Hepatic stellate cell (primary cell): ENCODE measurements at regions not wholly inside any gene's neighbourhood (a gene's known extent, or its start where the extent isn't known, plus 50 kb on each side); places are given as distances from the start of the nearest gene placed in this dataset.

Experiments
- DNase-seq: peaks from one replicate; pipeline ENCODE4 v3.0.0; 2011; ENCODE audit warnings: low spot score

- DNase-seq: no peak
These were observed 1038.3 kb downstream of the BCL11B start for GRCh38 chr14:98233656-98234055.

DNA sequence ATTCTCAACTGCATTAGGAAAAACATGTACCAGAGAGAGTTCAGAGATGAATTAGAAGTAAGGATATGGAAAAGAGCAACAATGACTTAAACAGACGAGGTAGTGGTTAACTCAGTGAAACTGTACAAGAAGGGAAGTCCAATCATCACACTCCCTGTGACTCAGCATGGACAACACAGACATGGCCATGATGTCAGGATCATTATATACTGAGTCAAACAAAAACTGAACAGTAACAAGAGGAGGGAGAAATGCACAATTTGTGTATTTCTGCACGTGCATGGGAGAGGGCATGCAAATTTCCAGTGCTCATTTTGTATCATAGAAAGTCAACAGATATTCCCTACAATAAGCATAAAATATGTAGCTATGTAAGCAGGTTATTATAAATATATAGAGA lies 1037.8 kb downstream of the BCL11B start:
- no peak for DNase-seq

DNA sequence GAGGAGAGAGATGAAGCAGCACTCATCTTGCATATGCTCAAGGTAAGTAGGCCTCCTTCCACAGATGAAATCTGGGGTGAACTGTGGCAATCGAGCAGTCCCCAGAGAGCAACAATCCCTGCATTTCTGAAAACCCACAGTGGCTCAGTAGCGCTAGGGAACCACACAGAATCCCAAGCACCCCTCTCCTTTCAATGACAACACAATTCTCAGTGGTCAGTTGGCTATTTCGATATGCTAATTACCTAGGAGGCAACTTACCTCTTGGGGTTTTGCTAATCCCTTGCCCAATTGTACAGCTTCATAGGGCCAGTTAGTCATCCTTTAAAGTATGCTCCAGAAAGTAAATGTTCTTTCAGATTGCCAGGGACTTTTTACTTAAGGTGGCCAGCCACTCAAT lies 1035.7 kb downstream of the BCL11B start:
- no peak for DNase-seq

- no peak for DNase-seq
These were observed 1034.1 kb downstream of the BCL11B start for GRCh38 chr14:98237939-98238338.

GRCh38 chr14:98240376-98240775 lies 1031.6 kb downstream of the BCL11B start:
- DNase-seq: no peak

- DNase-seq: no peak
These were observed 1029.1 kb downstream of the BCL11B start for GRCh38 chr14:98242903-98243302.

GRCh38 chr14:98243332-98243731 lies 1028.7 kb downstream of the BCL11B start:
- DNase-seq: no peak

DNA sequence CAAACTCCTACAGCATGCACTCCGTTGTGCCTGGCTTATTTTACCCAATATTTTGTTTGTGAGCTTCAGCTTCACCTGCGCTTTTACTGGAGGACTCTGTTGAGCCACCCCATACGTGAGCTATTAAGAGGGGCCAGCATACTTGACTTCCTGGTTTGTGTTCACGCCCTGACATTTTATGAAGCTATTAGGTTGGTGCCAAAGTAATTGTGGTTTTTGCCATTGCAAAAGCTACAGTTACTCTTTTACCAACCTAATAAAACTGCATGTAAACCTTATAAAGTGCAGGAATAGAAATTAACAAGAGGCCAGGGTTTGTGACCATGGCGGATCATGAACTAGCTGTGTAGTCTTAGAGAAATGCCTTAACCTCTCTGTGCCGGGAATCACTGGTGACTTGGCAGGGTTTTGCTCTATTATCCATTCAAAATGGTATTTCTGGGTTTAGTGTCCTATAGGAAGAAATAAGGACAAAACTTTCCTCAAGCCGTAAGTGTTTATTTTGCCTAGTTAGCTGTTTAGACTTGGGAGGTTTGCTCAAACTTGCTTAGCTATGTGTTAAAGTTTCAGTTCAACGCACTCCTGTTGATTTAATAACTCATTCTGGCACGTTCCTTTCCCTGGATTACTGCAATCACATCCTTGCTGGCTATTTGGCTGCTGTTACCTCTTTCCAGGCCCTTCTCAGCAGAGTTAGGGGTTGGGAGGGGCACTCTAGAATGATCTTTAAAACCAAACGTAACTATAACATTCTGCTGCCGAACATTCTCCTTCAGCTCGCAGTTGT lies 1027.6 kb downstream of the BCL11B start:
- no peak for DNase-seq

DNA sequence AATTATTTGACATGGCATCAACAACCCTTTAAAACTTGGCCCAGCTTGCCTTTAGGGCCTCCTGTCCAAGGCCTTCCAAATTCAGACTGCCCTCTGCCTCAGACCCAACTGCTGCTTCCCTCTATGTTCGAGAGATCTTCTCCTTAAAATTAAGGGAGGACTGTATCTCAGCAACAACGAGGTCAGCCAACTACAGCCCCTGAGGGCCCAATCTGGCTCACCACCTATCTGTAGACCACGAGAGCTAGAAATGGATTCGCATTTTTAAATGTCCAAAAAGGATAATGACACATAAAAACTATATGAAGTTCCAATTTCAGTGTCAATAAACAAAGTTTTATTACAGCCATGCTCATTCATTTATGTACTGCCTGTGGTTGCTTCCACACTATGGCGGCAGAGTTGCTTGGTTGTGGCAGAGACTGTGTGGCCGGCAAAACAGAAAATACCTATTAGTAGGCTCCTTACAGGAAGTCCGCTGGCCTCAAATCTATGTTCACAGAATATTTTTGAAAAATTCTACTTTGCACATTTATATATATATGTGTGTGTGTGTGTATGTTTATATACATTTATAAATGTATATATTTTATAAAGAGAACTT lies 1026.9 kb downstream of the BCL11B start:
- no peak for DNase-seq

- no peak for DNase-seq
These were observed 1022.9 kb downstream of the BCL11B start for GRCh38 chr14:98249057-98249456.

- DNase-seq: no peak
These were observed 1022.5 kb downstream of the BCL11B start for GRCh38 chr14:98249476-98249875.

- no peak for DNase-seq
These were observed 1019.2 kb downstream of the BCL11B start for GRCh38 chr14:98252820-98253219.

- no peak for DNase-seq
These were observed 1012.1 kb downstream of the BCL11B start for GRCh38 chr14:98259881-98260280.

GRCh38 chr14:98262566-98262965 lies 1009.4 kb downstream of the BCL11B start:
- DNase-seq: no peak

DNA sequence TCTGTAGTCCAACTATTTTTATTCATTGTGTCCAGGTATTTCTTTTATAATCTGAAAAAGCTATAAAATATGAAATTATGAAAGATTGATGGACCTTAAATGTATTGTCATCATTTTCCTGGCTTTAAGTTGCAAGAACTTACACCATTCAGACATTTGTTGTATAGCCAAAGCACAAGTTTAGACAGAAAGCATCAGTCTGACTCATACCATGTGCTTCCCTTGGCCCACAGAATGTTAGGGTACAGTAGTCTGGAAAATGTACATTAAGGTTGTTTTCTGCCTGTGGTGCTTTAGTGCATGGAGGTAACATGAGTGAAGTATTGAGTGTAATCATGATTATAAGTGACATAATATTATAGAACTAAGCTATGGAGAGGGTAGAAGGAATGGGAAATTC lies 1002.5 kb downstream of the BCL11B start:
- DNase-seq: no peak

- DNase-seq: no peak
These were observed 1001.8 kb downstream of the BCL11B start for GRCh38 chr14:98270201-98270600.

- DNase-seq: no peak
These were observed 997.4 kb downstream of the BCL11B start for GRCh38 chr14:98274596-98274995.

- no peak for DNase-seq
These were observed 993.2 kb downstream of the BCL11B start for GRCh38 chr14:98278800-98279199.

- no peak for DNase-seq
These were observed 991.6 kb downstream of the BCL11B start for GRCh38 chr14:98280436-98280835.

- no peak for DNase-seq
These were observed 983.2 kb downstream of the BCL11B start for GRCh38 chr14:98288825-98289224.

- DNase-seq: no peak
These were observed 981.4 kb downstream of the BCL11B start for GRCh38 chr14:98290596-98290995.

DNA sequence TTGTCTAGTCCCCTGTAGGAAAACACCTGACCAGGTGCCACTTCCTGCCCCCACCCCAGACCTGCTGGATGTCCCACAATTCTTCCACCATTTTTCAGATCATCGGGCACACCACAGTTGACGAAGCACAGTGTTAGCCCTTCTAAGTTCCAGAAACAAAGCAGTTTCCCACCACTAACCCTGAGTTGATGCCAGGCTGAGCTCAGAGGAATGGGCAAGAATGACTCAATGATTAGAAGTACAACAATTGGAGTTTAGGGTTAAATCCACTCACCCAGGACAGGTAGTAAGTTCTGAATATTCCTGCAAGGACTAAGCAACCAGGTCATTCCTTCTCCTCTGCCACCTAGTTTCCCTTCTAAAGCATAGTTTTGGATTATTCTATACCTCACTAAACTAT lies 979.8 kb downstream of the BCL11B start:
- no peak for DNase-seq

GRCh38 chr14:98293576-98293975 lies 978.4 kb downstream of the BCL11B start:
- no peak for DNase-seq

GRCh38 chr14:98296895-98297294 lies 975.1 kb downstream of the BCL11B start:
- no peak for DNase-seq
